ENCODE measurements at regions not wholly inside any gene's neighbourhood (a gene's known extent, or its start where the extent isn't known, plus 50 kb on each side); places are given as distances from the start of the nearest gene placed in this dataset.
"Not testable (repeated sequence)": the region's sequence is repeated elsewhere in the genome, so short reads cannot be mapped to it uniquely, and the experiment has no call there.

- H3K36me3 ChIP-seq, result no peaks in the 10 kb centered on the region
- intact Hi-C loops (cut with DNase I; ENCODE audit: low total_unique reads), result no loop called here
- TF ChIP-seq POLR2AphosphoS5 (IDR thresholded peaks at IDR 0.05) (no peak), POLR2A (IDR thresholded peaks at IDR 0.05) (no peak), CTCF (IDR thresholded peaks at IDR 0.05) (no peak)
Observed at GRCh38 chr5:120823328-120823727, 359.2 kb downstream of the PRR16 start.

GRCh38 chr5:120831646-120832045 is 367.5 kb downstream of the PRR16 start:
- H3K27ac ChIP-seq; H3K4me1 ChIP-seq; DNase-seq (ENCODE audit: low spot score in 2 of 2); H3K27me3 ChIP-seq; H3K4me3 ChIP-seq; H3K9me3 ChIP-seq; H3K36me3 ChIP-seq; intact Hi-C loops (cut with DNase I; ENCODE audit: low total_unique reads): not testable (repeated sequence)

More at GRCh38 chr5:120823328-120823727, 359.2 kb downstream of the PRR16 start:
- Histone ChIP-seq H3K27me3 (no peaks in the 10 kb centered on the region), H3K27ac (no peak overlapping the region), H3K4me3 (no peak overlapping the region), H3K9me3 (no peaks in the 10 kb centered on the region), H3K4me1 (no peaks in the 10 kb centered on the region)
- DNase-seq (ENCODE audit: low spot score in 2 of 2), result no peak

- TF ChIP-seq POLR2AphosphoS5 (IDR thresholded peaks at IDR 0.05) (no peak), POLR2A (IDR thresholded peaks at IDR 0.05) (no peak), CTCF (IDR thresholded peaks at IDR 0.05) (no peak)
- Histone ChIP-seq H3K27me3 (no peaks in the 10 kb centered on the region), H3K27ac (no peak overlapping the region), H3K4me1 (no peaks in the 10 kb centered on the region), H3K36me3 (no peaks in the 10 kb centered on the region), H3K4me3 (no peak overlapping the region), H3K9me3 (no peaks in the 10 kb centered on the region)
- DNase-seq (ENCODE audit: low spot score in 2 of 2), result no peak
- intact Hi-C loops (cut with DNase I; ENCODE audit: low total_unique reads), result no loop called here
Observed at GRCh38 chr5:120841830-120842229, 377.7 kb downstream of the PRR16 start.

GRCh38 chr5:120843390-120843980 is 379.4 kb downstream of the PRR16 start:
- no peak overlapping the region for H3K4me3 ChIP-seq
- H3K27me3 ChIP-seq, result no peaks in the 10 kb centered on the region
- DNase-seq (ENCODE audit: low spot score in 2 of 2), result no peak
- H3K9me3 ChIP-seq, result no peaks in the 10 kb centered on the region
- intact Hi-C loops (cut with DNase I; ENCODE audit: low total_unique reads), result no loop called here
- H3K27ac ChIP-seq, result no peak overlapping the region
- no peaks in the 10 kb centered on the region for H3K36me3 ChIP-seq
- H3K4me1 ChIP-seq, result no peaks in the 10 kb centered on the region
- TF ChIP-seq POLR2AphosphoS5 (IDR thresholded peaks at IDR 0.05) (no peak), POLR2A (IDR thresholded peaks at IDR 0.05) (no peak), CTCF (IDR thresholded peaks at IDR 0.05) (no peak)

- no peak for DNase-seq (ENCODE audit: low spot score in 2 of 2)
- no peaks in the 10 kb centered on the region for H3K36me3 ChIP-seq
- H3K27me3 ChIP-seq, result no peaks in the 10 kb centered on the region
- no peak overlapping the region for H3K27ac ChIP-seq
- H3K4me3 ChIP-seq, result no peak overlapping the region
- TF ChIP-seq CTCF (IDR thresholded peaks at IDR 0.05) (no peak), POLR2AphosphoS5 (IDR thresholded peaks at IDR 0.05) (no peak), POLR2A (IDR thresholded peaks at IDR 0.05) (no peak)
- no peaks in the 10 kb centered on the region for H3K4me1 ChIP-seq
- intact Hi-C loops (cut with DNase I; ENCODE audit: low total_unique reads), result no loop called here
- H3K9me3 ChIP-seq, result no peaks in the 10 kb centered on the region
Observed at GRCh38 chr5:120848883-120849282, 384.8 kb downstream of the PRR16 start.
